HFF-Myc (cell line): ENCODE measurements at regions not wholly inside any gene's neighbourhood (a gene's known extent, or its start where the extent isn't known, plus 50 kb on each side); places are given as distances from the start of the nearest gene placed in this dataset.

Source experiments
- DNase-seq: peaks from one replicate; pipeline ENCODE4 v3.0.0-alpha.2; 2011; ENCODE audit warnings: low read depth; ENCODE audit errors: extremely low read depth
- H3K4me3 ChIP-seq: replicated peaks from 2 replicates; pipeline ENCODE4 v1.5.1; 2011; ENCODE audit warnings: low read depth, mild to moderate bottlenecking, control low read depth, low read length
- TF ChIP-seq, protein P1 (sequence below): IDR thresholded peaks from 2 replicates; pipeline ENCODE4 v1.5.1; 2012; ENCODE audit warnings: mild to moderate bottlenecking, low read depth, low read length, control low read depth; ENCODE audit errors: missing control alignments

DNA sequence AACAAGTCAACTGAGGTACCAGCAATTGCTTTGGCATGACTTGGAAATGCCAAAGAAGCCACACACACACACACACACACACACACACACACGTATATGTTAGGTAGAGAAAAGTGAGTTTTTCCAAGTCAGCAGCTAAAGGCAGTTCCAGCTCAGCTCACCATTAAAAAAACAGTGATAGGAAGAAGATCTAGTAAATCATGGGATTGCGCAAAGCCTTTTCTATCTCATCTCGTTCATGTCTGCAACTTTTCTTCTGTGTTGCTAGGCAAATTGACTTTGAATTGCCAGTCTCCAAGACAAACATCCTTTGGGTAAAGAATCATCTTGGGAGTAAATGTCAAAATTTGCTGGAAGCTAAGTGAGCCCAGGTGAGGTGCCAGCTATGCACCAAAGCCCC is 500.1 kb downstream of the ENC1 start:
- TF ChIP-seq, protein P1, sequence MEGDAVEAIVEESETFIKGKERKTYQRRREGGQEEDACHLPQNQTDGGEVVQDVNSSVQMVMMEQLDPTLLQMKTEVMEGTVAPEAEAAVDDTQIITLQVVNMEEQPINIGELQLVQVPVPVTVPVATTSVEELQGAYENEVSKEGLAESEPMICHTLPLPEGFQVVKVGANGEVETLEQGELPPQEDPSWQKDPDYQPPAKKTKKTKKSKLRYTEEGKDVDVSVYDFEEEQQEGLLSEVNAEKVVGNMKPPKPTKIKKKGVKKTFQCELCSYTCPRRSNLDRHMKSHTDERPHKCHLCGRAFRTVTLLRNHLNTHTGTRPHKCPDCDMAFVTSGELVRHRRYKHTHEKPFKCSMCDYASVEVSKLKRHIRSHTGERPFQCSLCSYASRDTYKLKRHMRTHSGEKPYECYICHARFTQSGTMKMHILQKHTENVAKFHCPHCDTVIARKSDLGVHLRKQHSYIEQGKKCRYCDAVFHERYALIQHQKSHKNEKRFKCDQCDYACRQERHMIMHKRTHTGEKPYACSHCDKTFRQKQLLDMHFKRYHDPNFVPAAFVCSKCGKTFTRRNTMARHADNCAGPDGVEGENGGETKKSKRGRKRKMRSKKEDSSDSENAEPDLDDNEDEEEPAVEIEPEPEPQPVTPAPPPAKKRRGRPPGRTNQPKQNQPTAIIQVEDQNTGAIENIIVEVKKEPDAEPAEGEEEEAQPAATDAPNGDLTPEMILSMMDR, result no peak
- no peak overlapping the region for H3K4me3 ChIP-seq
- DNase-seq, result no peak

DNA sequence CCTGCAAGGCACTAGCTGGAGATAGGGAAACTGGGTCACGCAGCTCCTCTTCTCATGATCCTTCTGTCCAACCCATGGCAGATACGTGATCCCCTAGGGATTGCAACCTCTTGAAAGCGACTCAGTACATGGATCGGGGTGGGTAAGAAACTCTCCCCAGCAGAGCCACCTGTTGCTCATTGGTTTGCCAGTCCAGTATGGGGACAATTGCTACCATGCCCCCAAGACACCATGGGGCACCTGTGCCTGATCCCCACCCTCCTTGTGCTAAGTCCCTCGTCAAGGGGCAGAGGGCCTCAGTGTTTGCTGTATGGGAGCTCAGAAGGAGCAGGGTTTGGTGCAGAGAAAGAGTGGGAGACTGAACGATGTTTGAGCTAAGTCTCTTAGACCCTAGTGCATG is 500.9 kb downstream of the ENC1 start:
- DNase-seq, result no peak
- TF ChIP-seq, protein P1, result no peak
- H3K4me3 ChIP-seq, result no peak overlapping the region

DNA sequence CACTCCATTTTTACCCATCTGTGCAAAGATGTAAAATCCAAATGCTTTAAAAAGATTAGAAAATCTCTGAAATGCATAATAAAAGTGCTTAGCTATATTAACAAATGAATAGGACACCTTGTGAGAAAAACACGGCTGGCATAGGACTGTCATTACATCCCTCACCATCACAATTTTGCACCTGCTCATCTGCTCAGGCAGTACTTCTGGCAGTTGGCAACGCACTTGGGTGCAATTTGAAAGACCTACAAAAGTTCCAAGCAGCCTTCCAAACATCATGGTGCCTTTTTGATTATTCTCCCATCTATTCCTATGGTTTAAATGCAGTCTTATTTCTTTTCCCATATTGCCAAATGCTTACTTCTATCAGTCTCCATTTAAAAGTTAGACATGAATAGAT is 501.8 kb downstream of the ENC1 start:
- TF ChIP-seq, protein P1, result no peak
- DNase-seq, result no peak
- no peak overlapping the region for H3K4me3 ChIP-seq

GRCh38 chr5:74136276-74136825 is 504.2 kb downstream of the ENC1 start:
- DNase-seq, result no peak
- TF ChIP-seq, protein P1, result no peak
- H3K4me3 ChIP-seq, result no peak overlapping the region

DNA sequence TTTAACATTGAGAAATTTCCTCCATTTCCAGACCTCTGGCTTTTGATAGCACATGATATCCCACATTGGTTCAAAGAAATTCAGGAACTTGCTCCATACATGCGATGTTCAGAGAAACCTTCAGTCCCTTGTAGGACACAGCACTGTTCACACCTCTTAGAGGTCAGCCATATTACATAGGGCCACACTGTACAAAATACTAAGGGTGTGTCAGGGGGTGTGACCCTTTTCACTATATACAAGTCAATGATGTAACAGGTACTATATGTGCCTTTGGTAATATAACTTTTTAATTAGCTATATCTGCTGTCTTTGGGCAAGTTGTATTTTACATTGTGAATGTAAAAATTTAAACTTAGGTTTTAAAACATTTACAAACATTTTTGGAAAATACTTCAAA is 505.5 kb downstream of the ENC1 start:
- no peak overlapping the region for H3K4me3 ChIP-seq
- TF ChIP-seq, protein P1, result no peak
- no peak for DNase-seq

DNA sequence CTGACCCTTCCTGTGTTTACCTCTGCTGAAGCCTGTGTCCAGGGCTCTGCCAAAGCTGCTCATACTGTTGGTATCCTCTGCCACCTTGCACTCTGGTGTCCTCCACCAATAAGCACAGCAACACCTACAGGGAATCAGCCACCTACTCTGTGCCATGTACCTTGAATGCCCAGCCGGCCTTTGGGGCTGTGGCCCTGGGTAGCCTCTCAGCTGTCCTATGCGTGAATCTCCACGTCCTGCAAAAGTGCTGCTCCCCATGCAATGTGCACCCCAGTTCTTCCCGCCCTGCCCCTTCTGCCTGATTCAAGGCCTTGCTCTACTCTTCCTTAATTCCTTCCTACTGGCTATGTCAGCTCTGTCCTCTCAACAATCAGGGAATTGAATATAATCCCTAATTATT is 506.5 kb downstream of the ARHGEF28 start:
- DNase-seq, result no peak
- no peak overlapping the region for H3K4me3 ChIP-seq
- TF ChIP-seq, protein P1, result no peak

DNA sequence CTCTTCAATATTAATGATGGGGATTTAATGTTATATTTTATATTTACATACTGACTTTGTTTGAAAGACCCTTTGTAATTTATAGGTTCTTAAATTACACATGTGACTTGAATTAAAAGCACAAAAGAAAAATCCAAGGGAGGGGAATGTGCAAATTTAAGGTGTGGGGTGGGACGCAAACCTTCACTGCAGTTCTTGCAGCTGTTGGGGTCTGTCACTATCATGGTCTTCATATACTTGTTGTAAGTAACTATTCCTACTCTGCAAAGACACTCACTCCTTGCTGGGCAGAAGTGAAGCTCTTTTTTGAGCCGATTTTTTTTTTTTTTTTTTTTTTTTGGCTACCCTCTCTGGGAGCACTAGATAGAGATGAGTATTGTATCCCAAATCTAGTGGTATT is 505.3 kb downstream of the ARHGEF28 start:
- no peak for DNase-seq
- TF ChIP-seq, protein P1, result no peak
- no peak overlapping the region for H3K4me3 ChIP-seq
